Panc1 (cell line): ENCODE measurements at regions not wholly inside any gene's neighbourhood (a gene's known extent, or its start where the extent isn't known, plus 50 kb on each side); places are given as distances from the start of the nearest gene placed in this dataset.

ENCODE experiments used
- ATAC-seq: fragments of 200-7000 bp; cut with Tn5 transposase; 2 replicates; pipeline ENCODE4 v1.9.1; 2020; ENCODE audit warnings: mild to moderate bottlenecking, moderate library complexity
- BruUV-seq: library from RNA; stranded (reverse); fragments of 400-500 nt; replicated peaks from 2 replicates; lab custom pipeline; 2021; lab: Mats Ljungman, UMichigan
- CTCF ChIA-PET: fragments of 300-600 bp; sonication (Branson Sonifier 250); formaldehyde crosslinking; loops from one replicate; lab custom pipeline; 2022; ENCODE audit warnings: antibody characterized with exemption; lab: Charles Lee
- POLR2A ChIA-PET: fragments of 300-600 bp; sonication (Branson Sonifier 250); formaldehyde crosslinking; loops from one replicate; lab custom pipeline; 2022; ENCODE audit warnings: antibody characterized with exemption; lab: Charles Lee
- DNase-seq: peaks from one replicate; pipeline ENCODE4 v3.0.0-alpha.2; 2010; ENCODE audit warnings: low read depth, low spot score
- H3K27ac ChIP-seq: 2 replicates; pipeline ENCODE4 v1.5.1; 2011; ENCODE audit warnings: mild to moderate bottlenecking, low read length, inconsistent platforms
- H3K27me3 ChIP-seq: fragments of 200-500 bp; sonication (Bioruptor generic); 2 replicates; pipeline ENCODE4 v1.6.0; 2014; ENCODE audit warnings: low read length, inconsistent platforms; ENCODE audit not compliant: control insufficient read depth, insufficient read depth
- H3K36me3 ChIP-seq: fragments of 200-500 bp; sonication (Bioruptor generic); 2 replicates; pipeline ENCODE4 v1.5.1; 2014; ENCODE audit warnings: inconsistent platforms, mild to moderate bottlenecking, low read length, moderate library complexity; ENCODE audit not compliant: control insufficient read depth, insufficient read depth
- H3K4me1 ChIP-seq: 2 replicates; pipeline ENCODE4 v1.5.1; 2011; ENCODE audit warnings: inconsistent platforms, mild to moderate bottlenecking, low read length, moderate library complexity; ENCODE audit not compliant: control insufficient read depth, insufficient read depth
- H3K4me3 ChIP-seq, 2 experiments: 2 replicates each; pipeline ENCODE4 v1.5.1; 2011 to 2012; ENCODE audit warnings: low read depth in 2 of 2, low read length in 2 of 2, mild to moderate bottlenecking in 2 of 2, inconsistent platforms in 1 of 2, moderate library complexity in 1 of 2
- H3K9me3 ChIP-seq: fragments of 200-500 bp; sonication (Bioruptor generic); 2 replicates; pipeline ENCODE4 v1.5.1; 2014; ENCODE audit warnings: low read depth, mild to moderate bottlenecking, inconsistent platforms, low read length, moderate library complexity; ENCODE audit not compliant: control insufficient read depth, insufficient read depth
- CTCF ChIP-seq: fragments of 450-650 bp; IDR thresholded peaks from 2 replicates; pipeline ENCODE4 v1.5.1; 2017; ENCODE audit warnings: mild to moderate bottlenecking
- POLR2AphosphoS5 ChIP-seq: IDR thresholded peaks from 2 replicates; pipeline ENCODE4 v1.6.1; 2012; ENCODE audit warnings: mild to moderate bottlenecking, low read depth, low read length, moderate library complexity
- REST ChIP-seq, 2 experiments: IDR thresholded peaks; 2 replicates each; pipeline ENCODE4 v1.6.1; 2011 to 2012; ENCODE audit warnings: low read depth in 2 of 2, control low read depth in 1 of 2, low read length in 1 of 2, mild to moderate bottlenecking in 1 of 2, moderate library complexity in 1 of 2; ENCODE audit not compliant: insufficient read depth in 1 of 2
- SIN3A ChIP-seq: IDR thresholded peaks from 2 replicates; pipeline ENCODE4 v1.6.1; 2012; ENCODE audit warnings: low read depth, mild to moderate bottlenecking, low read length, moderate library complexity, borderline replicate concordance; ENCODE audit not compliant: insufficient read depth
- TCF7L2 ChIP-seq: IDR thresholded peaks from 2 replicates; pipeline ENCODE4 v1.6.1; 2011; ENCODE audit warnings: mild to moderate bottlenecking, low read depth, low read length, inconsistent platforms
- in situ Hi-C: cut with HindIII; loops from 2 replicates; pipeline ENCODE4 v1.10.0; 2016; ENCODE audit warnings: low sequenced_read_pairs, low pct_unique_long_range_greater_than_20kb
- intact Hi-C: fragments of 100-400 bp; cut with micrococcal nuclease; formaldehyde crosslinking; loops from one replicate; pipeline ENCODE4 v1.10.0; 2022; ENCODE audit not compliant: unreplicated experiment

- Histone ChIP-seq H3K4me1 (peaks cover 2% of the 10 kb centered on the region; the same call in 1 of the 2 replicates), H3K9me3 (no peaks in the 10 kb centered on the region), H3K27ac (peak overlapping the region; percentile 85), H3K27me3 (no peaks in the 10 kb centered on the region), H3K36me3 (no peaks in the 10 kb centered on the region), H3K4me3 (peak overlapping the region; percentile 13 to 45)
- in situ Hi-C loops (no loop called here), intact Hi-C loops (loop anchor here (5.0 kb wide), 1 partner anchor 95 kb away; the partner anchor contains the start of gene RPS6KA3)
- ATAC-seq, result peak; percentile 91
- TF ChIP-seq CTCF (no peak), SIN3A (no peak), TCF7L2 (no peak), POLR2AphosphoS5 (no peak), REST (IDR thresholded peaks at IDR 0.05; ENCODE audit: insufficient read depth in 1 of 2, low read depth in 2 of 2, low read length in 1 of 2) (no peak)
- BruUV-seq, result no TSS peak
- ChIA-PET CTCF (no interaction called here), POLR2A (no interaction called here)
- no peak for DNase-seq
Measured at GRCh38 chrX:20362268-20363267, 95.9 kb upstream of the RPS6KA3 start.

GRCh38 chrX:20361890-20362262 is 95.2 kb upstream of the RPS6KA3 start:
- in situ Hi-C loops, result no loop called here
- TF ChIP-seq TCF7L2, result no peak
- no peak for TF ChIP-seq SIN3A
- no peak for TF ChIP-seq POLR2AphosphoS5
- no peak for TF ChIP-seq REST (IDR thresholded peaks at IDR 0.05; ENCODE audit: insufficient read depth in 1 of 2, low read depth in 2 of 2, low read length in 1 of 2)
- TF ChIP-seq CTCF, result no peak
- Histone ChIP-seq H3K4me3 (peak overlapping the region; percentile 13 to 45), H3K27ac (peak overlapping the region; percentile 85), H3K4me1 (peaks cover 2% of the 10 kb centered on the region; the same call in 1 of the 2 replicates), H3K36me3 (no peaks in the 10 kb centered on the region), H3K9me3 (no peaks in the 10 kb centered on the region), H3K27me3 (no peaks in the 10 kb centered on the region)
- ChIA-PET POLR2A (interaction anchor here (0.6 kb wide), 1 partner anchor 11 kb away, joined by 5 read pairs; no protein-coding TSS in a partner anchor), CTCF (no interaction called here)
- intact Hi-C loops, result loop anchor here (5.0 kb wide), 1 partner anchor 95 kb away; the partner anchor contains the start of gene RPS6KA3
- BruUV-seq, result no TSS peak
- peak; percentile 79 for ATAC-seq
- no peak for DNase-seq
